HepG2 (cell line): ENCODE measurements at regions not wholly inside any gene's neighbourhood (a gene's known extent, or its start where the extent isn't known, plus 50 kb on each side); places are given as distances from the start of the nearest gene placed in this dataset.

Experiments
- CTCF ChIP-seq: sonication (generic); formaldehyde crosslinking; IDR thresholded peaks from 2 replicates; pipeline ENCODE4 v1.5.0; 2020; ENCODE audit warnings: mild to moderate bottlenecking, missing genetic modification reagents, moderate library complexity
- MAFF ChIP-seq: IDR thresholded peaks from 2 replicates; pipeline ENCODE4 v1.6.1; 2011; ENCODE audit warnings: low read depth, low read length, improper control_type of control experiment
- MTA1 ChIP-seq: sonication (generic); formaldehyde crosslinking; IDR thresholded peaks from 2 replicates; pipeline ENCODE4 v1.4.0; 2020; ENCODE audit warnings: missing genetic modification reagents, mild to moderate bottlenecking, borderline replicate concordance
- SETDB1 ChIP-seq: sonication (generic); formaldehyde crosslinking; IDR thresholded peaks from 2 replicates; pipeline ENCODE4 v1.5.1; 2020; ENCODE audit warnings: missing genetic modification reagents, mild to moderate bottlenecking, borderline replicate concordance
- ZNF660 ChIP-seq: sonication (generic); formaldehyde crosslinking; IDR thresholded peaks from 2 replicates; pipeline ENCODE4 v1.5.1; 2020; ENCODE audit warnings: mild to moderate bottlenecking, low read depth, missing genetic modification reagents, borderline replicate concordance
- ZNF7 ChIP-seq: IDR thresholded peaks from 2 replicates; pipeline ENCODE4 v1.6.1; 2016; ENCODE audit warnings: missing biosample characterization, missing genetic modification reagents
- TF ChIP-seq, protein P1 (sequence below): sonication (generic); formaldehyde crosslinking; IDR thresholded peaks from 2 replicates; pipeline ENCODE4 v1.8.0; 2022; ENCODE audit warnings: mild to moderate bottlenecking, missing genetic modification reagents, moderate library complexity

- TF ChIP-seq CTCF (no peak), MTA1 (no peak), MAFF (no peak), ZNF660 (no peak), ZNF7 (CRISPR knock-in tag) (no peak), SETDB1 (no peak)
- TF ChIP-seq, protein P1, sequence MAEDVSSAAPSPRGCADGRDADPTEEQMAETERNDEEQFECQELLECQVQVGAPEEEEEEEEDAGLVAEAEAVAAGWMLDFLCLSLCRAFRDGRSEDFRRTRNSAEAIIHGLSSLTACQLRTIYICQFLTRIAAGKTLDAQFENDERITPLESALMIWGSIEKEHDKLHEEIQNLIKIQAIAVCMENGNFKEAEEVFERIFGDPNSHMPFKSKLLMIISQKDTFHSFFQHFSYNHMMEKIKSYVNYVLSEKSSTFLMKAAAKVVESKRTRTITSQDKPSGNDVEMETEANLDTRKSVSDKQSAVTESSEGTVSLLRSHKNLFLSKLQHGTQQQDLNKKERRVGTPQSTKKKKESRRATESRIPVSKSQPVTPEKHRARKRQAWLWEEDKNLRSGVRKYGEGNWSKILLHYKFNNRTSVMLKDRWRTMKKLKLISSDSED (CRISPR knock-in tag): no peak
Measured at GRCh38 chr10:120161111-120161510, 268.6 kb downstream of the SEC23IP start.
